ENCODE measurements at regions not wholly inside any gene's neighbourhood (a gene's known extent, or its start where the extent isn't known, plus 50 kb on each side); places are given as distances from the start of the nearest gene placed in this dataset.

- TF ChIP-seq, protein P1, sequence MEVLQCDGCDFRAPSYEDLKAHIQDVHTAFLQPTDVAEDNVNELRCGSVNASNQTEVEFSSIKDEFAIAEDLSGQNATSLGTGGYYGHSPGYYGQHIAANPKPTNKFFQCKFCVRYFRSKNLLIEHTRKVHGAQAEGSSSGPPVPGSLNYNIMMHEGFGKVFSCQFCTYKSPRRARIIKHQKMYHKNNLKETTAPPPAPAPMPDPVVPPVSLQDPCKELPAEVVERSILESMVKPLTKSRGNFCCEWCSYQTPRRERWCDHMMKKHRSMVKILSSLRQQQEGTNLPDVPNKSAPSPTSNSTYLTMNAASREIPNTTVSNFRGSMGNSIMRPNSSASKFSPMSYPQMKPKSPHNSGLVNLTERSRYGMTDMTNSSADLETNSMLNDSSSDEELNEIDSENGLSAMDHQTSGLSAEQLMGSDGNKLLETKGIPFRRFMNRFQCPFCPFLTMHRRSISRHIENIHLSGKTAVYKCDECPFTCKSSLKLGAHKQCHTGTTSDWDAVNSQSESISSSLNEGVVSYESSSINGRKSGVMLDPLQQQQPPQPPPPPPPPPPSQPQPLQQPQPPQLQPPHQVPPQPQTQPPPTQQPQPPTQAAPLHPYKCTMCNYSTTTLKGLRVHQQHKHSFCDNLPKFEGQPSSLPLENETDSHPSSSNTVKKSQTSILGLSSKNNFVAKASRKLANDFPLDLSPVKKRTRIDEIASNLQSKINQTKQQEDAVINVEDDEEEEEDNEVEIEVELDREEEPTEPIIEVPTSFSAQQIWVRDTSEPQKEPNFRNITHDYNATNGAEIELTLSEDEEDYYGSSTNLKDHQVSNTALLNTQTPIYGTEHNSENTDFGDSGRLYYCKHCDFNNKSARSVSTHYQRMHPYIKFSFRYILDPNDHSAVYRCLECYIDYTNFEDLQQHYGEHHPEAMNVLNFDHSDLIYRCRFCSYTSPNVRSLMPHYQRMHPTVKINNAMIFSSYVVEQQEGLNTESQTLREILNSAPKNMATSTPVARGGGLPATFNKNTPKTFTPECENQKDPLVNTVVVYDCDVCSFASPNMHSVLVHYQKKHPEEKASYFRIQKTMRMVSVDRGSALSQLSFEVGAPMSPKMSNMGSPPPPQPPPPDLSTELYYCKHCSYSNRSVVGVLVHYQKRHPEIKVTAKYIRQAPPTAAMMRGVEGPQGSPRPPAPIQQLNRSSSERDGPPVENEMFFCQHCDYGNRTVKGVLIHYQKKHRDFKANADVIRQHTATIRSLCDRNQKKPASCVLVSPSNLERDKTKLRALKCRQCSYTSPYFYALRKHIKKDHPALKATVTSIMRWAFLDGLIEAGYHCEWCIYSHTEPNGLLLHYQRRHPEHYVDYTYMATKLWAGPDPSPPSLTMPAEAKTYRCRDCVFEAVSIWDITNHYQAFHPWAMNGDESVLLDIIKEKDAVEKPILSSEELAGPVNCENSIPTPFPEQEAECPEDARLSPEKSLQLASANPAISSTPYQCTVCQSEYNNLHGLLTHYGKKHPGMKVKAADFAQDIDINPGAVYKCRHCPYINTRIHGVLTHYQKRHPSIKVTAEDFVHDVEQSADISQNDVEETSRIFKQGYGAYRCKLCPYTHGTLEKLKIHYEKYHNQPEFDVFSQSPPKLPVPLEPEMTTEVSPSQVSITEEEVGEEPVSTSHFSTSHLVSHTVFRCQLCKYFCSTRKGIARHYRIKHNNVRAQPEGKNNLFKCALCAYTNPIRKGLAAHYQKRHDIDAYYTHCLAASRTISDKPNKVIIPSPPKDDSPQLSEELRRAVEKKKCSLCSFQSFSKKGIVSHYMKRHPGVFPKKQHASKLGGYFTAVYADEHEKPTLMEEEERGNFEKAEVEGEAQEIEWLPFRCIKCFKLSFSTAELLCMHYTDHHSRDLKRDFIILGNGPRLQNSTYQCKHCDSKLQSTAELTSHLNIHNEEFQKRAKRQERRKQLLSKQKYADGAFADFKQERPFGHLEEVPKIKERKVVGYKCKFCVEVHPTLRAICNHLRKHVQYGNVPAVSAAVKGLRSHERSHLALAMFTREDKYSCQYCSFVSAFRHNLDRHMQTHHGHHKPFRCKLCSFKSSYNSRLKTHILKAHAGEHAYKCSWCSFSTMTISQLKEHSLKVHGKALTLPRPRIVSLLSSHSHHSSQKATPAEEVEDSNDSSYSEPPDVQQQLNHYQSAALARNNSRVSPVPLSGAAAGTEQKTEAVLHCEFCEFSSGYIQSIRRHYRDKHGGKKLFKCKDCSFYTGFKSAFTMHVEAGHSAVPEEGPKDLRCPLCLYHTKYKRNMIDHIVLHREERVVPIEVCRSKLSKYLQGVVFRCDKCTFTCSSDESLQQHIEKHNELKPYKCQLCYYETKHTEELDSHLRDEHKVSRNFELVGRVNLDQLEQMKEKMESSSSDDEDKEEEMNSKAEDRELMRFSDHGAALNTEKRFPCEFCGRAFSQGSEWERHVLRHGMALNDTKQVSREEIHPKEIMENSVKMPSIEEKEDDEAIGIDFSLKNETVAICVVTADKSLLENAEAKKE (CRISPR knock-in tag; IDR thresholded peaks at IDR 0.05), result no peak
Observed at GRCh38 chr18:10374195-10374594, 80.2 kb upstream of the APCDD1 start (continued).

DNA sequence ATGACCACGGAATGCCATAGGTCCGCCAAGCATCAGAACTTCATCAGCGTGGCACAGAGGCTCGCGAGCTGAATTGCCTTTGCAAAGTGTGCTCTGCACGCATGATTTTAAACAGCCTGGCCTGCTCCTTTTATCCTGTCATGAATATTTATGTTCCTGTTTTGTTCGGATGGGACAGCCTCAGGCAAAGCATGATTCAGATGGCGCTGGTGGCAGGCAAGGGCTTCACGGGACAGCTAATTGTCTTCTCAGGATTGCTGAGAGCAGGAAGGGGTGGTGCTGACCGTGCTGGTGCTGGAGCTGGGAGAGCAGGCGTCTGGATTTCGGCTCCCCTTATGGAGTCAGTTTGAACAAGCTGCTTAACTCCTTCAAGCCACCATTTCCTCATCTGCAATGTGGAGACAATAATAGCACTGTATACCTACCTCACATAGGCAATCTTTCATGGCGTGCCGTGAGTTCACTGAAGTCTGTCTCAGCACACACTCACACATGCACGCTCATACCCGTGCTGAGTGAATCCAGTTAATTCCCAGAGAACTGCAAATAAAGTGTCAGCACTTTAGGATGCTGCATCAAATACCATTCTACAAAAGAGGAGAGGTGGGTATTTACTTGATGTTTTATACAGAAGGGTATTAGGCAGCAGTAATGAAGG lies 79.7 kb upstream of the APCDD1 start:
- Histone ChIP-seq H3F3A (replicated peaks; ENCODE audit: low read depth) (no peaks in the 10 kb centered on the region), H3K27ac (ENCODE audit: low read depth) (no peak overlapping the region), H3K4me1 (ENCODE audit: insufficient read depth) (peaks cover 13% of the 10 kb centered on the region), H3K79me2 (replicated peaks; ENCODE audit: insufficient read depth) (no peaks in the 10 kb centered on the region), H4K20me1 (replicated peaks; ENCODE audit: insufficient read depth) (no peaks in the 10 kb centered on the region), H3K9me2 (ENCODE audit: insufficient read depth) (no peaks in the 10 kb centered on the region), H3K27me3 (ENCODE audit: insufficient read depth) (no peaks in the 10 kb centered on the region), H2AFZ (peak overlapping the region; percentile 78), H3K36me3 (ENCODE audit: insufficient read depth) (no peaks in the 10 kb centered on the region), H3K4me3 (no peak overlapping the region), H3K4me2 (0 out of 2 replicates have a peak overlapping the region, but pooled peaks have one; percentile 26)
- no peaks in the 10 kb centered on the region for H3K27me3 Mint-ChIP-seq (ENCODE audit: insufficient read depth, low read depth, poor library complexity)
- no peak overlapping the region for H3K4me3 Mint-ChIP-seq
- H3K27ac Mint-ChIP-seq, result no peak overlapping the region
- DNase-seq (ENCODE audit: low spot score) (peak; percentile 9), ATAC-seq (peak; percentile 51; the same call in 2 of the 3 replicates)
- peaks cover 21% of the 10 kb centered on the region for H3K4me1 Mint-ChIP-seq
- no peaks in the 10 kb centered on the region for H3K9me3 Mint-ChIP-seq
- no peaks in the 10 kb centered on the region for H3K36me3 Mint-ChIP-seq (ENCODE audit: low read depth)
- TF ChIP-seq, protein P1 (CRISPR knock-in tag; IDR thresholded peaks at IDR 0.05), result no peak
- TF ChIP-seq EZH2 (IDR thresholded peaks at IDR 0.05; ENCODE audit: low read depth, unreplicated experiment) (no peak), JUNB (IDR thresholded peaks at IDR 0.05; ENCODE audit: unreplicated experiment) (no peak), POLR2AphosphoS5 (IDR thresholded peaks at IDR 0.05; ENCODE audit: low read depth) (no peak), EZH2phosphoT487 (IDR thresholded peaks at IDR 0.05; ENCODE audit: unreplicated experiment) (no peak), STAT1 (IDR thresholded peaks at IDR 0.05; ENCODE audit: unreplicated experiment) (no peak), CREB1 (CRISPR knock-in tag; IDR thresholded peaks at IDR 0.05; ENCODE audit: low read depth) (no peak)
